ENCODE measurements at regions not wholly inside any gene's neighbourhood (a gene's known extent, or its start where the extent isn't known, plus 50 kb on each side); places are given as distances from the start of the nearest gene placed in this dataset.

DNA sequence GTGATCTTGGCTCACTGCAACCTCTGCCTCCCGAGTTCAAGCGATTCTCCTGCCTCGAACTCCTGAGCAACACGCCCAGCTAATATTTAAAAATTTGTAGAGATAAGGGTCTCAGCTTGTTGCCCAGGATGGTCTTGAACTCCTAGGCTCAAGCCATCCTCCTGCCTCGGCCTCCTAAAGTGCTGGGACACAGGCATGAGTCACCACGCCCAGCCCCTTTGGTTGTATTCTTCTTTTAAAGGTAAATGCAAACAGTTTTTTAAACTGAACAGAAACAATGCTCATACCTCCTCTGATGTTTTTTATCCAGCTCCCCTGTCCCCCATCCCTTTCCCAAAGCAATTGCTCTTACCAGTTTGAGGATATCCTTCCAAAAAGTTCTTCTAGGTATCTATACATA is 79.5 kb upstream of the DUSP5 start:
- H3K9me3 ChIP-seq: no peaks in the 10 kb centered on the region
- no peak for TF ChIP-seq CTCF (IDR thresholded peaks at IDR 0.05)
- no peaks in the 10 kb centered on the region for H3K27me3 ChIP-seq
- H3K4me3 ChIP-seq (ENCODE audit: low read depth in 1 of 2, low read length in 1 of 2): no peak overlapping the region
- H3K27ac ChIP-seq: no peak overlapping the region
- peaks cover 27 to 30% of the 10 kb centered on the region in 2 experiments for H3K4me1 ChIP-seq (ENCODE audit: control insufficient read depth in 1 of 2, insufficient read depth in 1 of 2, low read depth in 1 of 2, low read length in 1 of 2)
- H3K36me3 ChIP-seq: no peaks in the 10 kb centered on the region

DNA sequence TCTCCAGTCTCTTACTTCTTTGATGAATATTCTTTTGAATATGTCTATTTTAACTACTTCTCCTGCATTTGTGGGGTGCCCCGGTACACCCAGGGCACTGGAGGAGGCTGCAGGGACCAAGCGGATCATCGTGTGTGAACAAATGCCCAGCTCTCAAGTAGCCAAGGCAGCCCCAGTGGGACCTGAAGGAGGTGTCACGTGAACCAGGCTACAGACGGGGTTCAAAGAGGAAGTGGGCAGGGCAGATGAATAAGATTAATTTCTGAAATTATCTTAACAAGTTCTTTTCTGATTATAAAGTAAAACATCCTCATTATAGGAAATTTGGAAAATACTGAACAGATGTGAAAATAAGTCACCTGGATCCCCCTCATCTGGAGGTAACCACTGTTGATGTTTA is 78.4 kb upstream of the DUSP5 start:
- H3K4me1 ChIP-seq (ENCODE audit: control insufficient read depth in 1 of 2, insufficient read depth in 1 of 2, low read depth in 1 of 2, low read length in 1 of 2): peaks cover 16 to 20% of the 10 kb centered on the region in 2 experiments
- TF ChIP-seq CTCF (IDR thresholded peaks at IDR 0.05): no peak

GRCh38 chr10:110420401-110421193 is 77.1 kb upstream of the DUSP5 start:
- Histone ChIP-seq H3K27ac (no peak overlapping the region), H3K36me3 (no peaks in the 10 kb centered on the region), H3K4me1 (ENCODE audit: control insufficient read depth in 1 of 2, insufficient read depth in 1 of 2, low read depth in 1 of 2, low read length in 1 of 2) (peaks cover 3 to 7% of the 10 kb centered on the region in 2 experiments), H3K9me3 (no peaks in the 10 kb centered on the region), H3K4me3 (ENCODE audit: low read depth in 1 of 2, low read length in 1 of 2) (no peak overlapping the region), H3K27me3 (no peaks in the 10 kb centered on the region)
- TF ChIP-seq CTCF (IDR thresholded peaks at IDR 0.05): no peak

More for the DNA sequence above, 78.4 kb upstream of the DUSP5 start:
- H3K9me3 ChIP-seq: no peaks in the 10 kb centered on the region
- no peak overlapping the region for H3K4me3 ChIP-seq (ENCODE audit: low read depth in 1 of 2, low read length in 1 of 2)
- no peaks in the 10 kb centered on the region for H3K27me3 ChIP-seq
- H3K36me3 ChIP-seq: no peaks in the 10 kb centered on the region
- no peak overlapping the region for H3K27ac ChIP-seq

GRCh38 chr10:110421512-110422138 is 76.1 kb upstream of the DUSP5 start:
- Histone ChIP-seq H3K9me3 (no peaks in the 10 kb centered on the region), H3K27ac (no peak overlapping the region), H3K27me3 (no peaks in the 10 kb centered on the region), H3K36me3 (no peaks in the 10 kb centered on the region), H3K4me3 (ENCODE audit: low read depth in 1 of 2, low read length in 1 of 2) (no peak overlapping the region), H3K4me1 (ENCODE audit: control insufficient read depth in 1 of 2, insufficient read depth in 1 of 2, low read depth in 1 of 2, low read length in 1 of 2) (peaks cover 0 to 5% of the 10 kb centered on the region in 2 experiments)
- TF ChIP-seq CTCF (IDR thresholded peaks at IDR 0.05): no peak

- no peak for TF ChIP-seq CTCF (IDR thresholded peaks at IDR 0.05)
- H3K9me3 ChIP-seq: no peaks in the 10 kb centered on the region
- H3K4me3 ChIP-seq (ENCODE audit: low read depth in 1 of 2, low read length in 1 of 2): no peak overlapping the region
- H3K4me1 ChIP-seq (ENCODE audit: control insufficient read depth in 1 of 2, insufficient read depth in 1 of 2, low read depth in 1 of 2, low read length in 1 of 2): peaks cover 4 to 5% of the 10 kb centered on the region in 2 experiments
- H3K36me3 ChIP-seq: no peaks in the 10 kb centered on the region
- H3K27me3 ChIP-seq: no peaks in the 10 kb centered on the region
- H3K27ac ChIP-seq: no peak overlapping the region
Observed at GRCh38 chr10:110422548-110422947, 75.2 kb upstream of the DUSP5 start.
